Lower leg skin (tissue), 3 donors: ENCODE measurements at regions not wholly inside any gene's neighbourhood (a gene's known extent, or its start where the extent isn't known, plus 50 kb on each side); places are given as distances from the start of the nearest gene placed in this dataset.

Experiments used
- CTCF ChIP-seq, 3 donors: fragments of 450-650 bp; IDR thresholded peaks; one replicate each; pipeline ENCODE4 v1.5.1; 2016; ENCODE audit warnings: antibody characterized with exemption in 3 of 3, mild to moderate bottlenecking in 3 of 3, moderate library complexity in 2 of 3
- POLR2A ChIP-seq, 2 donors: fragments of 450-650 bp; IDR thresholded peaks; one replicate each; pipeline ENCODE4 v1.6.1; 2016 to 2017; ENCODE audit warnings: antibody characterized with exemption in 2 of 2, mild to moderate bottlenecking in 1 of 2, moderate library complexity in 1 of 2

GRCh38 chr6:98056955-98057354, 773.9 kb upstream of the MMS22L start:
- TF ChIP-seq POLR2A (IDR thresholded peaks at IDR 0.05) (no peak), CTCF (IDR thresholded peaks at IDR 0.05) (no peak)
